SU-DHL-6 (cell line): ENCODE measurements at regions not wholly inside any gene's neighbourhood (a gene's known extent, or its start where the extent isn't known, plus 50 kb on each side); places are given as distances from the start of the nearest gene placed in this dataset.

Source experiments
- H2AFZ ChIP-seq: fragments of 200-600 bp; sonication (generic); 2 replicates; pipeline ENCODE4 v1.6.1; 2014; ENCODE audit warnings: low read depth, mild to moderate bottlenecking, moderate library complexity, mixed read lengths, antibody characterized with exemption, low read length; ENCODE audit not compliant: severe bottlenecking
- H3F3A ChIP-seq: fragments of 200-600 bp; shearing (Covaris generic); 2 replicates; pipeline ENCODE4 v1.6.0; 2016; ENCODE audit warnings: antibody characterized with exemption, mild to moderate bottlenecking; ENCODE audit not compliant: insufficient read depth
- H3K27ac ChIP-seq: fragments of 200-600 bp; sonication (generic); 2 replicates; pipeline ENCODE4 v1.5.1; 2016; ENCODE audit warnings: low read depth, mild to moderate bottlenecking, low read length, moderate library complexity, mixed read lengths
- H3K27me3 ChIP-seq: fragments of 200-600 bp; sonication (generic), shearing (Covaris generic); 2 replicates; pipeline ENCODE4 v1.6.0; 2014; ENCODE audit warnings: mild to moderate bottlenecking, low read length
- H3K36me3 ChIP-seq: fragments of 200-600 bp; sonication (generic); 2 replicates; pipeline ENCODE4 v1.6.1; 2014; ENCODE audit warnings: mild to moderate bottlenecking, low read length, mixed read lengths
- H3K4me2 ChIP-seq: fragments of 300-600, 200-600 bp; shearing (Covaris generic), sonication (generic); 2 replicates; pipeline ENCODE4 v1.6.0; 2014; ENCODE audit warnings: low read length, low read depth, mild to moderate bottlenecking; ENCODE audit not compliant: poor library complexity, severe bottlenecking
- H3K4me3 ChIP-seq: fragments of 200-600 bp; sonication (generic); 2 replicates; pipeline ENCODE4 v1.5.1; 2014; ENCODE audit warnings: antibody characterized with exemption, low read length, mild to moderate bottlenecking, mixed read lengths; ENCODE audit not compliant: insufficient read depth, poor library complexity, severe bottlenecking
- H3K79me2 ChIP-seq: fragments of 200-600 bp; sonication (generic); 2 replicates; pipeline ENCODE4 v1.6.1; 2014; ENCODE audit warnings: mild to moderate bottlenecking, low read length, moderate library complexity; ENCODE audit not compliant: insufficient read depth
- H3K9ac ChIP-seq: fragments of 200-600 bp; sonication (generic); 2 replicates; pipeline ENCODE4 v1.7.0; 2014; ENCODE audit warnings: mild to moderate bottlenecking, low read length
- H3K9me2 ChIP-seq: fragments of 200-600 bp; sonication (generic); replicated peaks from 2 replicates; pipeline ENCODE4 v1.6.1; 2014; ENCODE audit warnings: low read length; ENCODE audit not compliant: insufficient read depth
- H3K9me3 ChIP-seq: fragments of 200-600 bp; sonication (generic); 2 replicates; pipeline ENCODE4 v1.6.1; 2014; ENCODE audit warnings: low read length, mixed read lengths; ENCODE audit not compliant: insufficient read depth
- H4K20me1 ChIP-seq: fragments of 200-600 bp; sonication (generic); 2 replicates; pipeline ENCODE4 v1.6.1; 2014; ENCODE audit warnings: low read depth, mild to moderate bottlenecking, antibody characterized with exemption, low read length, moderate library complexity, mixed read lengths
- EZH2phosphoT487 ChIP-seq: fragments of 200-600 bp; sonication (generic), shearing (Covaris generic); conservative IDR thresholded peaks from 2 replicates; pipeline ENCODE4 v1.6.1; 2018; ENCODE audit warnings: mild to moderate bottlenecking, antibody characterized with exemption, low read length, moderate library complexity, mixed read lengths
- TF ChIP-seq, protein P1 (sequence below): fragments of 200-600 bp; sonication (generic); IDR thresholded peaks from one replicate; pipeline ENCODE4 v1.5.1; 2017; ENCODE audit warnings: antibody characterized with exemption, mild to moderate bottlenecking, low read length, moderate library complexity; ENCODE audit not compliant: insufficient read depth, poor library complexity, severe bottlenecking

GRCh38 chr11:106459135-106459534 lies 381.7 kb downstream of the AASDHPPT start:
- TF ChIP-seq, protein P1, sequence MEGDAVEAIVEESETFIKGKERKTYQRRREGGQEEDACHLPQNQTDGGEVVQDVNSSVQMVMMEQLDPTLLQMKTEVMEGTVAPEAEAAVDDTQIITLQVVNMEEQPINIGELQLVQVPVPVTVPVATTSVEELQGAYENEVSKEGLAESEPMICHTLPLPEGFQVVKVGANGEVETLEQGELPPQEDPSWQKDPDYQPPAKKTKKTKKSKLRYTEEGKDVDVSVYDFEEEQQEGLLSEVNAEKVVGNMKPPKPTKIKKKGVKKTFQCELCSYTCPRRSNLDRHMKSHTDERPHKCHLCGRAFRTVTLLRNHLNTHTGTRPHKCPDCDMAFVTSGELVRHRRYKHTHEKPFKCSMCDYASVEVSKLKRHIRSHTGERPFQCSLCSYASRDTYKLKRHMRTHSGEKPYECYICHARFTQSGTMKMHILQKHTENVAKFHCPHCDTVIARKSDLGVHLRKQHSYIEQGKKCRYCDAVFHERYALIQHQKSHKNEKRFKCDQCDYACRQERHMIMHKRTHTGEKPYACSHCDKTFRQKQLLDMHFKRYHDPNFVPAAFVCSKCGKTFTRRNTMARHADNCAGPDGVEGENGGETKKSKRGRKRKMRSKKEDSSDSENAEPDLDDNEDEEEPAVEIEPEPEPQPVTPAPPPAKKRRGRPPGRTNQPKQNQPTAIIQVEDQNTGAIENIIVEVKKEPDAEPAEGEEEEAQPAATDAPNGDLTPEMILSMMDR, result no peak
- TF ChIP-seq EZH2phosphoT487, result no peak
- Histone ChIP-seq H3K9me3 (no peaks in the 10 kb centered on the region), H3K9ac (no peak overlapping the region)

GRCh38 chr11:106461148-106461691 lies 383.8 kb downstream of the AASDHPPT start:
- Histone ChIP-seq H3K9me2 (no peaks in the 10 kb centered on the region), H3K4me3 (no peak overlapping the region), H4K20me1 (no peaks in the 10 kb centered on the region), H3K79me2 (no peaks in the 10 kb centered on the region), H3F3A (no peaks in the 10 kb centered on the region), H3K27ac (no peak overlapping the region), H3K9me3 (no peaks in the 10 kb centered on the region), H3K36me3 (no peaks in the 10 kb centered on the region), H3K4me2 (no peak overlapping the region), H3K9ac (no peak overlapping the region), H3K27me3 (no peaks in the 10 kb centered on the region; the same call in 1 of the 2 replicates), H2AFZ (no peak overlapping the region)
- TF ChIP-seq, protein P1, result no peak
- no peak for TF ChIP-seq EZH2phosphoT487

More at GRCh38 chr11:106459135-106459534, 381.7 kb downstream of the AASDHPPT start:
- Histone ChIP-seq H3K79me2 (no peaks in the 10 kb centered on the region), H2AFZ (no peak overlapping the region), H3K27me3 (no peaks in the 10 kb centered on the region; the same call in 1 of the 2 replicates), H3K4me2 (no peak overlapping the region), H4K20me1 (no peaks in the 10 kb centered on the region), H3K9me2 (no peaks in the 10 kb centered on the region), H3K36me3 (no peaks in the 10 kb centered on the region), H3F3A (no peaks in the 10 kb centered on the region), H3K27ac (no peak overlapping the region), H3K4me3 (no peak overlapping the region)

- no peaks in the 10 kb centered on the region for H3K9me3 ChIP-seq
- H3K4me3 ChIP-seq, result no peak overlapping the region
- TF ChIP-seq, protein P1, result no peak
- no peak for TF ChIP-seq EZH2phosphoT487
- no peaks in the 10 kb centered on the region for H3K36me3 ChIP-seq
- H3K4me2 ChIP-seq, result no peak overlapping the region
- no peak overlapping the region for H3K27ac ChIP-seq
- no peaks in the 10 kb centered on the region for H3F3A ChIP-seq
- H3K79me2 ChIP-seq, result no peaks in the 10 kb centered on the region
- no peaks in the 10 kb centered on the region for H4K20me1 ChIP-seq
- H3K9me2 ChIP-seq, result no peaks in the 10 kb centered on the region
- no peak overlapping the region for H2AFZ ChIP-seq
- H3K9ac ChIP-seq, result no peak overlapping the region
- no peaks in the 10 kb centered on the region; the same call in 1 of the 2 replicates for H3K27me3 ChIP-seq
Measured at GRCh38 chr11:106461839-106462545, 384.5 kb downstream of the AASDHPPT start.
